H1 (cell line): ENCODE measurements at regions not wholly inside any gene's neighbourhood (a gene's known extent, or its start where the extent isn't known, plus 50 kb on each side); places are given as distances from the start of the nearest gene placed in this dataset.

Experiments used
- CTCF ChIA-PET: fragments of 300-600 bp; sonication (Branson Sonifier 250); formaldehyde crosslinking; loops from one replicate; lab custom pipeline; 2021; ENCODE audit not compliant: partially characterized antibody; lab: Charles Lee
- POLR2A ChIA-PET: fragments of 300-600 bp; sonication (Branson Sonifier 250); formaldehyde crosslinking; loops from one replicate; lab custom pipeline; 2021; ENCODE audit warnings: inconsistent platforms; ENCODE audit not compliant: partially characterized antibody; lab: Charles Lee
- DNase-seq, 2 experiments: peaks; one replicate each; pipeline versions ENCODE4 v3.0.0 to v3.0.0-alpha.2; 2010 to 2022; ENCODE audit warnings: low spot score in 2 of 2, low read depth in 1 of 2, mixed read lengths in 1 of 2
- FAIRE-seq: peaks from 2 replicates; lab custom pipeline; 2011; peaks lifted over from hg19 to GRCh38; lab: Jason Lieb, UNC
- H2AFZ ChIP-seq: 2 replicates; pipeline ENCODE4 v1.8.1; 2012; ENCODE audit warnings: low read length, inconsistent platforms
- H2AK5ac ChIP-seq: 2 replicates; pipeline ENCODE4 v1.6.1; 2013; ENCODE audit warnings: low read depth, low read length
- H2BK120ac ChIP-seq: replicated peaks from 2 replicates; pipeline ENCODE3; 2013; ENCODE audit warnings: low read depth, low read length, inconsistent platforms
- H2BK12ac ChIP-seq: 2 replicates; pipeline ENCODE4 v1.6.1; 2013; ENCODE audit warnings: low read depth, low read length
- H2BK15ac ChIP-seq: 2 replicates; pipeline ENCODE4 v1.6.1; 2013; ENCODE audit warnings: low read length
- H2BK20ac ChIP-seq: 2 replicates; pipeline ENCODE4 v1.6.1; 2013; ENCODE audit warnings: low read length
- H2BK5ac ChIP-seq: 2 replicates; pipeline ENCODE4 v1.6.1; 2013; ENCODE audit warnings: low read depth, low read length
- H3K14ac ChIP-seq: 2 replicates; pipeline ENCODE4 v1.6.1; 2013; ENCODE audit warnings: inconsistent platforms; ENCODE audit not compliant: insufficient read length
- H3K18ac ChIP-seq: 2 replicates; pipeline ENCODE4 v1.6.1; 2013; ENCODE audit warnings: low read length; ENCODE audit errors: extremely low read depth
- H3K23ac ChIP-seq: 2 replicates; pipeline ENCODE4 v1.6.1; 2013; ENCODE audit warnings: inconsistent platforms; ENCODE audit not compliant: insufficient read length
- H3K23me2 ChIP-seq: 2 replicates; pipeline ENCODE4 v1.6.1; 2013; ENCODE audit warnings: low read depth, low read length
- H3K27ac ChIP-seq: 2 replicates; pipeline ENCODE4 v1.6.1; 2011; ENCODE audit warnings: low read depth, low read length, inconsistent platforms
- H3K27me3 ChIP-seq, 4 experiments: replicated peaks in 1 of 4; 1 replicate in 1 of 4; 2 replicates in 3 of 4; pipeline versions ENCODE4 v1.6.1 to v1.8.1; 2011 to 2013; ENCODE audit warnings: low read length in 3 of 4, mild to moderate bottlenecking in 3 of 4, inconsistent platforms in 2 of 4, mixed read lengths in 2 of 4, moderate library complexity in 1 of 4; ENCODE audit not compliant: control insufficient read depth in 3 of 4, insufficient read depth in 3 of 4; ENCODE audit errors: extremely low read depth in 1 of 4
- H3K36me3 ChIP-seq, 4 experiments: 2 replicates each; pipeline versions ENCODE4 v1.6.1 to v1.8.1; 2011 to 2013; ENCODE audit warnings: mild to moderate bottlenecking in 4 of 4, low read length in 3 of 4, moderate library complexity in 2 of 4, control low read depth in 1 of 4, inconsistent platforms in 1 of 4; ENCODE audit not compliant: insufficient read depth in 4 of 4, control insufficient read depth in 2 of 4
- H3K4ac ChIP-seq: replicated peaks from 2 replicates; pipeline ENCODE3; 2013; ENCODE audit warnings: low read length, low read depth, mixed read lengths, inconsistent platforms; ENCODE audit not compliant: insufficient read length
- H3K4me1 ChIP-seq, 4 experiments: replicated peaks in 1 of 4; 1 replicate in 1 of 4; 2 replicates in 3 of 4; pipeline versions ENCODE4 v1.6.1 to v1.8.1; 2011 to 2013; ENCODE audit warnings: low read length in 3 of 4, inconsistent platforms in 2 of 4, mixed read lengths in 1 of 4; ENCODE audit not compliant: insufficient read depth in 4 of 4, control insufficient read depth in 3 of 4
- H3K4me2 ChIP-seq, 2 experiments: 2 replicates each; pipeline versions ENCODE4 v1.6.1 to v1.8.1; 2011 to 2013; ENCODE audit warnings: low read depth in 2 of 2, low read length in 2 of 2, control low read depth in 1 of 2, inconsistent platforms in 1 of 2, mild to moderate bottlenecking in 1 of 2; ENCODE audit not compliant: insufficient read depth in 1 of 2
- H3K4me3 ChIP-seq, 4 experiments: fragments of 200-600, 300-600 bp in 1 of 4; sonication (generic), shearing (Covaris generic), sonication (Bioruptor Twin) in 1 of 4; 2 replicates each; pipeline versions ENCODE4 v1.5.1 to v1.8.1; 2011 to 2016; ENCODE audit warnings: low read length in 4 of 4, low read depth in 3 of 4, control low read depth in 2 of 4, inconsistent platforms in 2 of 4, mild to moderate bottlenecking in 2 of 4, mixed read lengths in 1 of 4, moderate library complexity in 1 of 4; ENCODE audit not compliant: insufficient read depth in 2 of 4; ENCODE audit errors: extremely low read depth in 1 of 4
- H3K56ac ChIP-seq: replicated peaks from 2 replicates; pipeline ENCODE3; 2013; ENCODE audit warnings: low read depth, mild to moderate bottlenecking, mixed read lengths, low read length, inconsistent platforms; ENCODE audit not compliant: insufficient read length
- H3K79me1 ChIP-seq: 2 replicates; pipeline ENCODE4 v1.6.1; 2013; ENCODE audit warnings: low read depth, low read length, control low read depth
- H3K79me2 ChIP-seq, 2 experiments: 2 replicates each; pipeline versions ENCODE4 v1.6.1 to v1.8.1; 2012 to 2013; ENCODE audit warnings: low read length in 2 of 2, mild to moderate bottlenecking in 2 of 2, inconsistent platforms in 1 of 2; ENCODE audit not compliant: insufficient read depth in 2 of 2, control insufficient read depth in 1 of 2
- H3K9ac ChIP-seq, 4 experiments: replicated peaks in 1 of 4; 1 replicate in 1 of 4; 2 replicates in 3 of 4; pipeline versions ENCODE4 v1.6.1 to v1.8.1; 2011 to 2013; ENCODE audit warnings: low read depth in 3 of 4, low read length in 3 of 4, control low read depth in 2 of 4, mild to moderate bottlenecking in 2 of 4, moderate library complexity in 2 of 4, inconsistent platforms in 1 of 4; ENCODE audit errors: extremely low read depth in 1 of 4
- H3K9me3 ChIP-seq, 2 experiments: 2 replicates each; pipeline versions ENCODE4 v1.6.1 to v1.8.1; 2012 to 2013; ENCODE audit warnings: mild to moderate bottlenecking in 2 of 2, moderate library complexity in 2 of 2, control low read depth in 1 of 2, inconsistent platforms in 1 of 2, low read depth in 1 of 2, low read length in 1 of 2, mixed read lengths in 1 of 2; ENCODE audit not compliant: insufficient read depth in 2 of 2
- H4K20me1 ChIP-seq, 2 experiments: replicated peaks in 1 of 2; 2 replicates each; pipeline versions ENCODE3 to v1.8.1; 2011 to 2013; ENCODE audit warnings: inconsistent platforms in 2 of 2, low read length in 2 of 2, mild to moderate bottlenecking in 1 of 2; ENCODE audit not compliant: insufficient read depth in 2 of 2, control insufficient read depth in 1 of 2
- H4K5ac ChIP-seq: 2 replicates; pipeline ENCODE4 v1.6.1; 2013; ENCODE audit warnings: low read length, low read depth, mixed read lengths, inconsistent platforms; ENCODE audit not compliant: insufficient read length
- H4K8ac ChIP-seq: 2 replicates; pipeline ENCODE4 v1.8.0; 2013; ENCODE audit warnings: mild to moderate bottlenecking, moderate library complexity, low read length, inconsistent platforms; ENCODE audit not compliant: insufficient read depth; ENCODE audit errors: extremely low read depth
- H4K91ac ChIP-seq: replicated peaks from 2 replicates; pipeline ENCODE3; 2013; ENCODE audit warnings: low read length, mixed read lengths, inconsistent platforms; ENCODE audit not compliant: insufficient read length
- ASH2L ChIP-seq: fragments of 200-600, 300-600 bp; sonication (generic); IDR thresholded peaks from one replicate; pipeline ENCODE4 v1.7.1; 2017; ENCODE audit warnings: low read length
- BACH1 ChIP-seq: IDR thresholded peaks from 2 replicates; pipeline ENCODE4 v1.6.1; 2012; ENCODE audit warnings: low read length, improper control_type of control experiment
- CEBPB ChIP-seq: IDR thresholded peaks from 2 replicates; pipeline ENCODE4 v1.6.1; 2012; ENCODE audit warnings: low read depth, low read length
- E2F6 ChIP-seq: IDR thresholded peaks from 2 replicates; pipeline ENCODE4 v1.6.1; 2012; ENCODE audit warnings: inconsistent platforms
- KDM1A ChIP-seq: fragments of 200-600, 300-600 bp; sonication (generic); IDR thresholded peaks from 2 replicates; pipeline ENCODE4 v1.7.1; 2016; ENCODE audit warnings: mild to moderate bottlenecking, low read length, borderline replicate concordance
- KDM4A ChIP-seq: IDR thresholded peaks from one replicate; pipeline ENCODE4 v1.7.1; 2012; ENCODE audit warnings: low read depth, mild to moderate bottlenecking, moderate library complexity, low read length, inconsistent platforms; ENCODE audit not compliant: severe bottlenecking
- KDM5A ChIP-seq: fragments of 200-600 bp; IDR thresholded peaks from 2 replicates; pipeline ENCODE4 v1.7.1; 2012; ENCODE audit warnings: mild to moderate bottlenecking, low read length, inconsistent platforms, mixed read lengths
- MAFK ChIP-seq: IDR thresholded peaks from 2 replicates; pipeline ENCODE4 v1.6.1; 2012; ENCODE audit warnings: low read depth, mild to moderate bottlenecking, improper control_type of control experiment, low read length
- PHF8 ChIP-seq: fragments of 200-600 bp; sonication (generic); conservative IDR thresholded peaks from 2 replicates; pipeline ENCODE4 v1.7.1; 2012; ENCODE audit warnings: low read depth, mild to moderate bottlenecking, inconsistent platforms, low read length, moderate library complexity
- RBBP5 ChIP-seq: IDR thresholded peaks from 2 replicates; pipeline ENCODE4 v1.7.1; 2012; ENCODE audit warnings: low read depth, mild to moderate bottlenecking, inconsistent platforms, low read length, moderate library complexity, borderline replicate concordance
- SIRT6 ChIP-seq: IDR thresholded peaks from one replicate; pipeline ENCODE4 v1.7.1; 2012; ENCODE audit warnings: low read length, inconsistent platforms
- WGBS, 2 experiments: shearing (Covaris generic) in 1 of 2; methylation state at CpG; one replicate each; pipeline versions ENCODE4 v1.1.6 to v1.1.7; 2013 to 2015; ENCODE audit warnings: low lambda C conversion rate in 2 of 2, mixed read lengths in 2 of 2, inconsistent platforms in 1 of 2, low coverage in 1 of 2, missing lambda C conversion rate in 1 of 2; ENCODE audit not compliant: insufficient replicate concordance in 2 of 2, insufficient coverage in 1 of 2, insufficient read length in 1 of 2; ENCODE audit errors: extremely low coverage in 1 of 2, missing lambda C conversion rate in 1 of 2; 5-methylcytosine and 5-hydroxymethylcytosine counted together

GRCh38 chr12:74599932-74600331, 62.3 kb downstream of the ATXN7L3B start:
- CTCF ChIA-PET = no interaction called here
- Histone ChIP-seq H3K4me2 (no peak overlapping the region), H3K9me3 (peaks cover 11 to 12% of the 10 kb centered on the region in 2 experiments), H2BK15ac (no peak overlapping the region), H3K18ac (no peak overlapping the region), H3K79me2 (no peaks in the 10 kb centered on the region), H3K14ac (no peak overlapping the region), H2AK5ac (no peak overlapping the region), H2BK12ac (no peak overlapping the region), H3K56ac (no peak overlapping the region), H4K8ac (no peak overlapping the region), H4K91ac (no peak overlapping the region), H4K20me1 (no peaks in the 10 kb centered on the region), H3K4ac (no peak overlapping the region), H3K27ac (no peak overlapping the region), H3K27me3 (no peaks in the 10 kb centered on the region), H3K4me3 (no peak overlapping the region), H2BK20ac (no peak overlapping the region), H3K4me1 (no peaks in the 10 kb centered on the region), H2AFZ (no peak overlapping the region), H4K5ac (no peak overlapping the region), H3K23ac (no peak overlapping the region), H2BK120ac (no peak overlapping the region), H3K36me3 (peaks cover 0 to 5% (median 0%) of the 10 kb centered on the region in 4 experiments; a peak in 1 of 8 replicates), H3K9ac (no peak overlapping the region), H3K79me1 (no peaks in the 10 kb centered on the region), H3K23me2 (no peaks in the 10 kb centered on the region), H2BK5ac (no peak overlapping the region)
- POLR2A ChIA-PET = no interaction called here
- WGBS, 2 experiments = 87% methylated on average over 1 of the region's 1 CpG; no CpG with 5 or more reads in 1 of the 2 experiments
- FAIRE-seq (no peak), DNase-seq (no peak)
- TF ChIP-seq E2F6 = no peak
- TF ChIP-seq BACH1 = no peak
- no peak for TF ChIP-seq SIRT6
- TF ChIP-seq MAFK = no peak
- no peak for TF ChIP-seq CEBPB
- TF ChIP-seq RBBP5 = no peak
- TF ChIP-seq KDM5A = no peak
- no peak for TF ChIP-seq PHF8
- TF ChIP-seq ASH2L = no peak
- no peak for TF ChIP-seq KDM1A
- no peak for TF ChIP-seq KDM4A
